HepG2 (cell line): ENCODE measurements at regions not wholly inside any gene's neighbourhood (a gene's known extent, or its start where the extent isn't known, plus 50 kb on each side); places are given as distances from the start of the nearest gene placed in this dataset.

Experiments used
- ATAC-seq: fragments of 200-7000 bp; cut with Tn5 transposase; 3 replicates; pipeline ENCODE4 v1.9.1; 2020; ENCODE audit warnings: mild to moderate bottlenecking, moderate library complexity
- BruUV-seq: library from RNA; stranded (reverse); fragments of 400-500 nt; replicated peaks from 2 replicates; lab custom pipeline; 2021; lab: Mats Ljungman, UMichigan
- CTCF ChIA-PET: fragments of 300-600 bp; formaldehyde crosslinking; extraction: SDS; loops from one replicate; lab custom pipeline; 2021; ENCODE audit warnings: low total read pairs, inconsistent platforms, low intra/inter-chr PET ratio; lab: Yijun Ruan, JAX
- POLR2A ChIA-PET: fragments of 350-600 bp; sonication (Branson Sonifier 250); formaldehyde crosslinking; loops from one replicate; lab custom pipeline; 2020; ENCODE audit warnings: antibody characterized with exemption, inconsistent platforms; lab: Yijun Ruan, JAX
- DNase-seq: peaks from one replicate; pipeline ENCODE4 v3.0.0-alpha.2; 2015; ENCODE audit warnings: low spot score
- FAIRE-seq: peaks from 3 replicates; lab custom pipeline; 2011; peaks lifted over from hg19 to GRCh38; lab: Jason Lieb, UNC
- H2AFZ ChIP-seq: one replicate; pipeline ENCODE4 v1.6.1; 2011; ENCODE audit warnings: low read length, inconsistent platforms
- H3K27ac ChIP-seq: fragments of 300-600 bp; 3 replicates; pipeline ENCODE4 v1.8.0; 2011; ENCODE audit warnings: mixed run types, mild to moderate bottlenecking, mixed read lengths, low read length, inconsistent platforms; ENCODE audit not compliant: insufficient read depth; ENCODE audit errors: extremely low read length
- H3K27me3 ChIP-seq, 2 experiments: fragments of 200-600 bp in 1 of 2; 2 replicates in 1 of 2; 3 replicates in 1 of 2; pipeline versions ENCODE4 v1.6.0 to v1.8.0; 2011; ENCODE audit warnings: low read length in 2 of 2, mild to moderate bottlenecking in 2 of 2, moderate library complexity in 2 of 2, inconsistent platforms in 1 of 2; ENCODE audit not compliant: insufficient read depth in 2 of 2, control insufficient read depth in 1 of 2
- H3K36me3 ChIP-seq, 2 experiments: fragments of 200-600 bp in 1 of 2; replicated peaks in 1 of 2; 2 replicates in 1 of 2; 3 replicates in 1 of 2; pipeline versions ENCODE4 v1.5.1 to v1.8.0; 2011; ENCODE audit warnings: low read length in 2 of 2, inconsistent platforms in 1 of 2; ENCODE audit not compliant: insufficient read depth in 2 of 2, control insufficient read depth in 1 of 2
- H3K4me1 ChIP-seq: 2 replicates; pipeline ENCODE4 v1.5.1; 2012; ENCODE audit warnings: low read length, inconsistent platforms; ENCODE audit not compliant: insufficient read depth
- H3K4me2 ChIP-seq: 2 replicates; pipeline ENCODE4 v1.6.0; 2011; ENCODE audit warnings: low read depth, low read length, inconsistent platforms
- H3K4me3 ChIP-seq, 3 experiments: fragments of 200-600 bp in 1 of 3; sonication (generic), shearing (Covaris generic) in 1 of 3; replicated peaks in 1 of 3; 2 replicates each; pipeline ENCODE4 v1.5.1; 2011 to 2016; ENCODE audit warnings: low read length in 3 of 3, inconsistent platforms in 2 of 3, low read depth in 2 of 3, mild to moderate bottlenecking in 2 of 3, control low read depth in 1 of 3, mixed read lengths in 1 of 3; ENCODE audit not compliant: insufficient read depth in 1 of 3
- H3K79me2 ChIP-seq: one replicate; pipeline ENCODE4 v1.6.1; 2011; ENCODE audit warnings: low read length, inconsistent platforms; ENCODE audit not compliant: insufficient read depth
- H3K9ac ChIP-seq: 2 replicates; pipeline ENCODE4 v1.6.0; 2011; ENCODE audit warnings: mild to moderate bottlenecking, low read depth, low read length, inconsistent platforms; ENCODE audit not compliant: insufficient read depth
- H3K9me3 ChIP-seq: 2 replicates; pipeline ENCODE4 v1.5.1; 2012; ENCODE audit warnings: mild to moderate bottlenecking, low read length
- H4K20me1 ChIP-seq: 2 replicates; pipeline ENCODE4 v1.6.0; 2011; ENCODE audit warnings: inconsistent platforms, mild to moderate bottlenecking, low read length, moderate library complexity; ENCODE audit not compliant: insufficient read depth
- FOXC1 ChIP-seq: sonication (generic); formaldehyde crosslinking; IDR thresholded peaks from 2 replicates; pipeline ENCODE4 v1.8.0; 2022; ENCODE audit warnings: mild to moderate bottlenecking, missing genetic modification reagents, borderline replicate concordance
- MATR3 ChIP-seq: sonication (generic); formaldehyde crosslinking; IDR thresholded peaks from 2 replicates; pipeline ENCODE4 v1.4.0; 2020; ENCODE audit warnings: missing genetic modification reagents
- MEIS2 ChIP-seq: sonication (generic); formaldehyde crosslinking; IDR thresholded peaks from 2 replicates; pipeline ENCODE4 v1.9.0; 2021; ENCODE audit warnings: mild to moderate bottlenecking, missing genetic modification reagents
- NFIC ChIP-seq: IDR thresholded peaks from 2 replicates; pipeline ENCODE4 v1.6.1; 2012; ENCODE audit warnings: mild to moderate bottlenecking, low read length, inconsistent platforms
- PRPF4 ChIP-seq: fragments of 200-400 bp; formaldehyde crosslinking; IDR thresholded peaks from 2 replicates; pipeline ENCODE4 v1.6.1; 2016; ENCODE audit warnings: low read length, low read depth; ENCODE audit not compliant: poor library complexity, severe bottlenecking
- RFXANK ChIP-seq: IDR thresholded peaks from 2 replicates; pipeline ENCODE4 v1.6.1; 2016
- TOE1 ChIP-seq: sonication (generic); formaldehyde crosslinking; IDR thresholded peaks from 2 replicates; pipeline ENCODE4 v1.4.0; 2020; ENCODE audit warnings: mild to moderate bottlenecking, missing genetic modification reagents
- YEATS4 ChIP-seq: sonication (generic); formaldehyde crosslinking; IDR thresholded peaks from 2 replicates; pipeline ENCODE4 v1.4.0; 2020; ENCODE audit warnings: missing genetic modification reagents, borderline replicate concordance
- ZFP37 ChIP-seq: sonication (generic); formaldehyde crosslinking; IDR thresholded peaks from 2 replicates; pipeline ENCODE4 v1.4.0; 2020; ENCODE audit warnings: missing genetic modification reagents, borderline replicate concordance
- ZFYVE20 ChIP-seq: sonication (generic); formaldehyde crosslinking; IDR thresholded peaks from 2 replicates; pipeline ENCODE4 v1.8.0; 2023; ENCODE audit warnings: low read depth, mild to moderate bottlenecking, moderate library complexity, missing genetic modification reagents, borderline replicate concordance
- ZNF530 ChIP-seq: sonication (generic); formaldehyde crosslinking; IDR thresholded peaks from 2 replicates; pipeline ENCODE4 v1.5.0; 2020; ENCODE audit warnings: low read depth, mild to moderate bottlenecking, missing genetic modification reagents
- ZNF777 ChIP-seq: sonication (generic); formaldehyde crosslinking; IDR thresholded peaks from 2 replicates; pipeline ENCODE4 v1.4.0; 2020; ENCODE audit warnings: missing genetic modification reagents
- WGBS: methylation state at CpG from one replicate; pipeline ENCODE4 v1.1.6; 2017; ENCODE audit warnings: low lambda C conversion rate; 5-methylcytosine and 5-hydroxymethylcytosine counted together
- in situ Hi-C: cut with HindIII; loops from 2 replicates; pipeline ENCODE4 v1.10.0; 2017; ENCODE audit warnings: low pct_unique_long_range_greater_than_20kb; ENCODE audit not compliant: extremely low pct_ligation_motif_present
- intact Hi-C: fragments of 100-400 bp; cut with micrococcal nuclease; formaldehyde crosslinking; loops from one replicate; pipeline ENCODE4 v1.10.0; 2022; ENCODE audit not compliant: unreplicated experiment
- TF ChIP-seq, protein P1 (sequence below): sonication (generic); formaldehyde crosslinking; IDR thresholded peaks from 2 replicates; pipeline ENCODE4 v1.8.0; 2022; ENCODE audit warnings: mild to moderate bottlenecking, missing genetic modification reagents, borderline replicate concordance
- TF ChIP-seq, protein P2 (sequence below): sonication (generic); formaldehyde crosslinking; IDR thresholded peaks from 2 replicates; pipeline ENCODE4 v1.8.1; 2023; ENCODE audit warnings: mild to moderate bottlenecking, moderate library complexity, missing genetic modification reagents
- TF ChIP-seq, protein P3 (sequence below): sonication (generic); formaldehyde crosslinking; IDR thresholded peaks from 2 replicates; pipeline ENCODE4 v1.4.0; 2020; ENCODE audit warnings: missing genetic modification reagents

DNA sequence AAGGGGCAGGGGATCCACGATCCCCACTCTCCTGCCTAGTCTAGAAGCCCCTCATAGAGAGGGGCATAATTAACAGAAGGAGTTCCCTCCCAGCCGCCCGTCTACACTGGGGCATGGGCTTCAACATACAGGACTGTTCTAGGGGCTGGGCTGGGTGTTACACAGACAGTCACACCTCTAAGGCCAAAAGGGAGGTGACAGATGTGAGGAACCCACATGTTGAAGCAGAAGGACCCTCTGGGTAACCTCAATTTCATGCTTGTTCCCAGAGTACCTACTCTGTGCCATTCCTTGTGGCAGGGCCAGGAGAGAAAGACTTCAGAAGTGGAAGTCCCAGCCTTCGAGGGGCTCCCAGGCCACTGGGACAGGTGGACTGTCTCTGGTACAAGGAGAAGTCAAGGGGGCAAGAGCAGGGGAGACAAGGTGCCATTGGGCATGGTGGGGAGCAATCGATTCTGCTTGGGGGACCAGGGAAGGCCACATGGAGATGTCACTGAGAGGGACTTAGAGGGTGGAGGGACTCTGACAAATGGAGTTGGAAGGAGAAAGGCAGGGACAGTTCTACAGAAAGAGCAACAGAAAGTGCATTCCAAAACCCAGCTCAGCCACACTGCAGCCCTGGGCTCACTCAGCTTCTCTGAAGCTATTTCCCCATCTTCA, 71.3 kb downstream of the CPN2 start:
- no peak overlapping the region for H2AFZ ChIP-seq
- intact Hi-C loops (no loop called here), in situ Hi-C loops (no loop called here)
- DNase-seq (no peak), ATAC-seq (no peak), FAIRE-seq (no peak)
- H3K79me2 ChIP-seq = no peaks in the 10 kb centered on the region
- H3K9ac ChIP-seq = no peak overlapping the region
- H3K4me3 ChIP-seq = no peak overlapping the region
- whole genome bisulfite sequencing = 25% methylated on average over 5 of the region's 5 CpGs
- H3K27ac ChIP-seq = no peak overlapping the region
- H3K36me3 ChIP-seq = no peaks in the 10 kb centered on the region
- TF ChIP-seq MEIS2 = no peak
- TF ChIP-seq ZNF777 (CRISPR knock-in tag) = no peak
- TF ChIP-seq NFIC = no peak
- TF ChIP-seq, protein P1, sequence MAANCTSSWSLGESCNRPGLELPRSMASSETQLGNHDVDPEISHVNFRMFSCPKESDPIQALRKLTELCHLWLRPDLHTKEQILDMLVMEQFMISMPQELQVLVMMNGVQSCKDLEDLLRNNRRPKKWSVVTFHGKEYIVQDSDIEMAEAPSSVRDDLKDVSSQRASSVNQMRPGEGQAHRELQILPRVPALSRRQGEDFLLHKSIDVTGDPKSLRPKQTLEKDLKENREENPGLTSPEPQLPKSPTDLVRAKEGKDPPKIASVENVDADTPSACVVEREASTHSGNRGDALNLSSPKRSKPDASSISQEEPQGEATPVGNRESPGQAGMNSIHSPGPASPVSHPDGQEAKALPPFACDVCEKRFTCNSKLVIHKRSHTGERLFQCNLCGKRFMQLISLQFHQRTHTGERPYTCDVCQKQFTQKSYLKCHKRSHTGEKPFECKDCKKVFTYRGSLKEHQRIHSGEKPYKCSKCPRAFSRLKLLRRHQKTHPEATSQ (CRISPR knock-in tag) = no peak
- TF ChIP-seq FOXC1 (CRISPR knock-in tag) = no peak
- TF ChIP-seq ZFYVE20 (CRISPR knock-in tag) = no peak
- no peak for TF ChIP-seq YEATS4 (CRISPR knock-in tag)
- TF ChIP-seq, protein P2, sequence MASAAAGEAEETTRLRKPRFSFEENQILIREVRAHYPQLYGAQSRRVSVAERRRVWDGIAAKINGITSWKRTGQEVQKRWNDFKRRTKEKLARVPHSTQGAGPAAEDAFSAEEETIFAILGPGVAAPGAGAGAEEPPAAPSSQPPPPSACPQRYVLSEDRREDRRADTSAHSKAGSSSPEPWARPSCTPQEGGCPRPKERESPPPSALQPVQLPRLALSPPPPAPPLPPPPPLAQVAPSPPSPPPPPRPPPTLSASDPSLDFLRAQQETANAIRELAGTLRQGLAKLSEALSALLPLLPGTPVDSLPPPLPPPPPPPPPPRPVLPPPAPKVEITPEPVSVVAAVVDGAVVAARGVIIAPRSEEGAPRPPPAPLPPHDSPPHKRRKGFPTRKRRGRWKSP (CRISPR knock-in tag) = no peak
- no peak for TF ChIP-seq ZNF530 (CRISPR knock-in tag)
- no peak for TF ChIP-seq ZFP37 (CRISPR knock-in tag)
- TF ChIP-seq MATR3 (CRISPR knock-in tag) = no peak
- TF ChIP-seq RFXANK = no peak
- no peak for TF ChIP-seq PRPF4
- TF ChIP-seq, protein P3, sequence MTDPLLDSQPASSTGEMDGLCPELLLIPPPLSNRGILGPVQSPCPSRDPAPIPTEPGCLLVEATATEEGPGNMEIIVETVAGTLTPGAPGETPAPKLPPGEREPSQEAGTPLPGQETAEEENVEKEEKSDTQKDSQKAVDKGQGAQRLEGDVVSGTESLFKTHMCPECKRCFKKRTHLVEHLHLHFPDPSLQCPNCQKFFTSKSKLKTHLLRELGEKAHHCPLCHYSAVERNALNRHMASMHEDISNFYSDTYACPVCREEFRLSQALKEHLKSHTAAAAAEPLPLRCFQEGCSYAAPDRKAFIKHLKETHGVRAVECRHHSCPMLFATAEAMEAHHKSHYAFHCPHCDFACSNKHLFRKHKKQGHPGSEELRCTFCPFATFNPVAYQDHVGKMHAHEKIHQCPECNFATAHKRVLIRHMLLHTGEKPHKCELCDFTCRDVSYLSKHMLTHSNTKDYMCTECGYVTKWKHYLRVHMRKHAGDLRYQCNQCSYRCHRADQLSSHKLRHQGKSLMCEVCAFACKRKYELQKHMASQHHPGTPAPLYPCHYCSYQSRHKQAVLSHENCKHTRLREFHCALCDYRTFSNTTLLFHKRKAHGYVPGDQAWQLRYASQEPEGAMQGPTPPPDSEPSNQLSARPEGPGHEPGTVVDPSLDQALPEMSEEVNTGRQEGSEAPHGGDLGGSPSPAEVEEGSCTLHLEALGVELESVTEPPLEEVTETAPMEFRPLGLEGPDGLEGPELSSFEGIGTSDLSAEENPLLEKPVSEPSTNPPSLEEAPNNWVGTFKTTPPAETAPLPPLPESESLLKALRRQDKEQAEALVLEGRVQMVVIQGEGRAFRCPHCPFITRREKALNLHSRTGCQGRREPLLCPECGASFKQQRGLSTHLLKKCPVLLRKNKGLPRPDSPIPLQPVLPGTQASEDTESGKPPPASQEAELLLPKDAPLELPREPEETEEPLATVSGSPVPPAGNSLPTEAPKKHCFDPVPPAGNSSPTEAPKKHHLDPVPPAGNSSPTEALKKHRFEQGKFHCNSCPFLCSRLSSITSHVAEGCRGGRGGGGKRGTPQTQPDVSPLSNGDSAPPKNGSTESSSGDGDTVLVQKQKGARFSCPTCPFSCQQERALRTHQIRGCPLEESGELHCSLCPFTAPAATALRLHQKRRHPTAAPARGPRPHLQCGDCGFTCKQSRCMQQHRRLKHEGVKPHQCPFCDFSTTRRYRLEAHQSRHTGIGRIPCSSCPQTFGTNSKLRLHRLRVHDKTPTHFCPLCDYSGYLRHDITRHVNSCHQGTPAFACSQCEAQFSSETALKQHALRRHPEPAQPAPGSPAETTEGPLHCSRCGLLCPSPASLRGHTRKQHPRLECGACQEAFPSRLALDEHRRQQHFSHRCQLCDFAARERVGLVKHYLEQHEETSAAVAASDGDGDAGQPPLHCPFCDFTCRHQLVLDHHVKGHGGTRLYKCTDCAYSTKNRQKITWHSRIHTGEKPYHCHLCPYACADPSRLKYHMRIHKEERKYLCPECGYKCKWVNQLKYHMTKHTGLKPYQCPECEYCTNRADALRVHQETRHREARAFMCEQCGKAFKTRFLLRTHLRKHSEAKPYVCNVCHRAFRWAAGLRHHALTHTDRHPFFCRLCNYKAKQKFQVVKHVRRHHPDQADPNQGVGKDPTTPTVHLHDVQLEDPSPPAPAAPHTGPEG (CRISPR knock-in tag) = no peak
- no peak for TF ChIP-seq TOE1 (CRISPR knock-in tag)
- ChIA-PET CTCF (no interaction called here), POLR2A (no interaction called here)
- H3K4me2 ChIP-seq = no peak overlapping the region
- H4K20me1 ChIP-seq = no peaks in the 10 kb centered on the region
- H3K4me1 ChIP-seq = peaks cover 11% of the 10 kb centered on the region
- H3K9me3 ChIP-seq = no peaks in the 10 kb centered on the region
- no TSS peak for BruUV-seq
- peaks cover 4 to 67% of the 10 kb centered on the region in 2 experiments for H3K27me3 ChIP-seq
